ENCODE measurements at regions not wholly inside any gene's neighbourhood (a gene's known extent, or its start where the extent isn't known, plus 50 kb on each side); places are given as distances from the start of the nearest gene placed in this dataset.

DNA sequence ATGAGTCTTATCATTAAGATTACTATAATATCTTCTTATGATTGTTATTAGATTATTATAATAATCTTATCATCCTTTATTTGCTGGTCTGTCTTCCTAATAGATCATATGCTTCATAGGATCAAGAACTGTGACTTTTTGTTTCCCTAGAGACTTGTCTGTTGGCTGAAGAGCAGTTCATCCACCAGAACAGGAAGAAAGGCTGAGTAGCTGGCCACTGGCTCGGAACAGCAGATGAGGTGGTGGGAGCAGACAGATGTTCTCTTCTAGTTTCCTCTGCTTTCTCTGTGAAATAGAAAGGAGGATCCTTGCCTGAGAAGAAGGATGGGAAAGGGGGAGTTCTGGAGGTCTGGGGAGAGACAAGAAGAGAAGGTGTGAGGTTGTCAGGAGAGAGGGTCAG, 120.0 kb downstream of the CCNA1 start:
- no peak for DNase-seq

DNA sequence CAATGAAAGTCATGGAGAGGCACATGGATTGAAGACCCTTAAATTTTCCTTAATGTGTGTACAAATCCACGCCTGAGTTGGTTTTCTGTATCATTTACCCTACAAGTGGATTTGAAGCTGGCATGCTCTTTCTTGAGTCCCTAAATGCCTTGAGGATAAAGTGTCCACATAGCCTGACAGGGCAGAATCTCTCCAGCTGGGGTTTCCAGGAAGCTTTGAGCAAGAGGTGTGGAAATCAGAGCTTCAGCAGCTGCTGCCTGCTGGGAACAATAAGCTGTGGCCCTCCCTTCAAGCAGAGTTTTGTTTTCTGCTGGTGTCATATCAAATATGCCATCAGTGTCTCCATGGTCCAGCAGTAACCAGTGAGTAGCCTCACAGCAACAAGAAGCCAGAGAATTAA, 120.3 kb upstream of the SERTM1 start:
- no peak for DNase-seq

DNA sequence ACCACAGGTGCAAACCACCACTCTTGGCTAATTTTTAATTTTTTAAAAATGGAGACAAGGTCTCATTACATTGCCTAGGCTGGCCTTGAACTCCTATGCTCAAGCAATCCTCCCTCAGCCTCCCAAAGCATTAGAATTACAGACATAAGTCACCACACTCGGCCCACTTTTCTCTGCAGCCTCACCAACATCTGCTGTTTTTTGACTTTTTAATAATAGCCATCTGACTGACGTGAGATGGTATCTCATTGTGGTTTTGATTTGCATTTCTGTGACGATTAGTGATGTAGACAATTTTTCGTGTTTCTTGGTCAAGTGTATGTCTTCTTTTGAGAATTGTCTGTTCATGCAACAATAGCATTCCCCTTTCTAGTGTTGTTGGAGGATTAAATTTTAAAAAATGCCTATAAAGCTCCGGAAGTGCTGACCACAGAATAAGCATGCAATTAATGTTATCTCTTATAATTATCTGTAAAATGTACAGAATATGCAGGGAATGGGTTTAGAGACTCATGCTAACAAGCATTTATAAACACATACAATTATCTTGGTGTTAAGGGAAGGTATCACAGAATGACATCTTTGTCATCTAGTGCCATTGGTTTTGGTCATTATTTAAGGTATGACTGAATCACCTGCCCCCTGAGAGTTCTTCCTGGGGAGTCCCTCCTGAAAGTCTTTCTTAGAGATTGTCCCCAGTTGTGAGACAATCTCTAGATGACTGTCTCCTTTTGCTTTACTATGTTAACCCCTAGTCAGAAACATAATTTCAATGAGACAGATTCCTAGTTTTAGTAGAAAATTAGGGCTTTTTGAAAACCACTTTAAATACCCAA, 118.5 kb upstream of the SERTM1 start:
- DNase-seq: no peak

DNA sequence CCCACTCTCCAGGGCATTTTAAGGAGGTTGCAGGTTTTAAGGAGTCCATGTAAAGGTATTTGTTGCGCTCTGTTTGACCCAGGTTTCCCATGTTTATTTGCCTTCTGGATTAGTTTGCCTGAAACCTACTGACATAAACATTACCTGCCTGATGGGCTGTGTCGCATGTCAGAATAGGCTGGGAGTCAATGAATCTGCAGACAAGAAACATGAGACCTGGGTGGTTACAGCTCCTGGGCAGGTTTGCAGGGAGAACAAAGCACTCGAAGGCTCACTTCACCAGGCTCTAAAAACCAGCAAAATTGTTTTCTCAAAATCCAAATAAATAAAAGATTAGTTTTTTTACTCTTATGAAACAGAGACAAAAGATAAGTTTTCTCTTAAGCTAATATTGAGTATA, 114.4 kb upstream of the SERTM1 start:
- DNase-seq: no peak

DNA sequence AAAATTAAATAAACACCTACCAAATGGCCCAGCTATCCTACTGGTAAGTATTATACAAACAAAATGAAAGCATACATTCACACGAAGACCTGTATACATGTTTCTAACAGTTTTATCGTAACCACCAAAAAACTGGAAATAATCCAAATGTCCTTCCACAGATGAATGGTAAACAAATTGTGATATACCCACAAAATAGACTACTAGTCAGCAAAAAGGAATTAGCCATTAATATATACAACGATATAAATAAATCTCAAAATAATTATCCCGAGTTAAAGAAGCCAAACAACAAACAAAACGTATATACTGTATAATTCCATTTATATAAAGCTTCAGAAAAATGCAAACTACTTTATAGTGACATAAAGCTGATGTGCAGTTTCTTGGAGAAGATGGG, 106.3 kb upstream of the SERTM1 start:
- DNase-seq: no peak

DNA sequence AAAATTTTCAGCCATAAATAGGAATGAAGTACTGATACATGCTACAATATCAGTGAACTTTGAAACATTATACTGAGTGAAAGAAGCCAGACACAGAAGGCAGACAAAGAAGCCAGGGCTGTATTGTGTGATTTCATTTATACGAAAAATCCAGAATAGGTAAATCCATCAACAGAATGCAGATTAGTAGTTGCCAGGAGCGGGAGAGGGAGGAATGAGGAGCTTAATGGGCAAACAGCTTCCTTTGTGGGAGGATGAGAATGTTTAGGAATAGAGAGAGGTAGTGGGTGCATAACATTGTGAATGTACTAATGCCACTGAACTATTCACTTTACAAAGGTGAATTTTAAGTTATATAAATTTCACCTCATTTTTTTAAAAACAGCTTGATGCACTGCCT, 103.3 kb upstream of the SERTM1 start:
- no peak for DNase-seq

DNA sequence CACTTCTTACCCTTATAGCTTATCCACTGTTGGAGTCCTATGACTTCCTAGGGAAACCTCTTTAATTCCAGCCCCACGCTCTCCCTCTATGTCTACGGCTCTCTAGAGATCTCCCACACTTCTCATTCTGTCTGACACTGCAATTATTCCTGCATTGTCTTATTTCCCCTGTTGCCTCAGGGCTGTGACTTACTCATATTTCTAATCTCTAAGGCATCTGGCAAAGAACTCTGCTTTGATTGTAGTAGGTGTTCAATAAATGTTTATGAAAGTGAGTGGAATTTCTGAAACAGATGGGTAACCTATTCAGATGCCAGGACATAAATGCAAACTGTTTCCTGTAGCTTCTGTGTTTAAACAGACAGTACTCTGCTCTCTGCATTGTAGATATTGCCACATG, 102.4 kb upstream of the SERTM1 start:
- DNase-seq: no peak

DNA sequence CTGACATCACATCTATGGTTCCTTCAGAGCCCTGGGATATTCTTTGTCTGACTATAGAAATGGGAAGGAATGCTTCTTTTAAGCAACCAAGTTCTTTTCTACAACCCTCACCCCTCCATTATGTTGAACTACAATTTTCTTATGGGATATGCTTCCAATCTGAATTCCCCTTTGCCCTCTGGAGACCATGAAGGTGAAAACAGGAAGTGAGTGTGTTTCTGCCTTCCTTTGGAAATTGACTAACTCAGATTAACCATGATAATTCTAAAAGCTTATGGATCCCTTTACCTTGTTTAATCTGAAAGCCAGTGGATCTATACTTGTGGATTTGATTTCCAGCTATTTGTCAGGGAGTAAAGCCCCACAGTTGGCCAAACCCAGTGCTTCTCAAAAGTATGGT, 90.8 kb upstream of the SERTM1 start:
- DNase-seq: no peak

DNA sequence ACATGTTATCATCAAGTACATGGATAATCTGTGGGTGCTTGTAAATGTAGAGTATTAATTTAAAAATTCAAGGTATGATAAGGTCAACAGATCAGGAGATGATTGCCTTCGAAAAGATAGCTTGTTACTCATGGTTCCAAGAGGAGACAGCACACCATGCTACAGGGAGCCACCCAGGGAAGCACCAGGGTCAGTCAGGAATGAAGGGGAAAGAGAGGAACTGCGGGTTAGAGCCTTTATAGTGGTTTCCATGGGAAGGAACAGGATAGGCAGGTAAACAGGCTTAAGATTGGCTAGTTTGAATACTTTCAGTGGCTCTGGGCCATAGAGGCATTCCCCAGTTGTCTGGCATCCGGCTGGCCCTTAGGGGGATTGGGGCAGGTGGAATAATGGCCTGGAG, 74.2 kb upstream of the SERTM1 start:
- DNase-seq: no peak

DNA sequence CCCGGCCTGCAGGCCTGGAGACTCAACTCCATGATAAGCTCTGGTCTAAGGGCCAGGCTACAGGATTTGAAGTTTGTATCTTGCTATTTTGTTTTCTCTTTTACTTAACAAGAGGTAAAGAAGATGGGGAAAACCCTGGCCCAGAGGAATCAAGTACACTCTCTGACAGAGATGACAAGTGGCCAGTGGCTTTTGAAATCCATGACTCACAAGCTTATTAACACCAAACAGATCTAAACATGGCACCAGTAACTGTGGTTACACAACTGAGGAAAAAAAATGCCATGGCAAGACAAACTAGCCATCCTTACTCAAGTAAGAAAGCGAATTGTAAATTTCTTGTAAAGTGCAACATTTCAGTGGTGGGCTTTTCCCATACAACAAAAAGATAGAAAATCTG, 72.6 kb upstream of the SERTM1 start:
- DNase-seq: no peak

DNA sequence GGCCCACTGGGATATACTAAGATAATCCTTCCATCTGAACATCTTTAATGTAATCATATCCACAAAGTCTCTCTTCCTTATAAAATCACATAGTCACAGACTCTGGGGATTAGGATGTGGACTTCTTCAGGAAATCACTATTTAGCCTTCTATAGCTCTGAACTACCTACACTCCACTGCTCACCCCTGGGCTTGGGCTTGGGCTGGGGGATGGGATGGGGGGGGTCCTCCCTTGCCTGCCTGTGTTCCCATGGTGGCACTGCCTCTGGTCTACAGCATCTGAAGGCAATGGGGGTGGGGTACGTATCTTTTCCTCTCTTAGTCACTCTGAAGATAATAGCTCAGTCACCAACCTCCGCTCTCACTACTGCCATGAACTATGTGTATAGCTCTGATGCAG, 67.8 kb upstream of the SERTM1 start:
- DNase-seq: no peak

DNA sequence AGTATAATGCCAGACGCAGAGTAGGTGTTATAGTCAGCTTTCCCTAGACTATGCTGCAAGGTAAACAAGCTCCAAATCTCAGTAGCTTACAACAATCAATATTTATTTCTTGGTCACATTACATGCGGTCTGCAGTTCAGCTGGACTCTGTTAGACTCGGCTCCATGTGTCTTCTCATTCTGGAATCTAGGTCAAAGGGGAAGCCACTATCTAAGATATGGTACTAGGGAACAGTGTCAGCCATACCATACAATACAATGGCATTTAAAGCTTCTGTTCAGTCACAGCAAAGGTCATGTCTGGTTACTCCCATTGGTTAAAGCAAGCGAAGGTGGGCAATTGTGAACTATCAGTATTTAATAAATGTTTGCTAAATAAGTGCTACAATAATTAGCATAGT, 65.3 kb upstream of the SERTM1 start:
- DNase-seq: no peak

DNA sequence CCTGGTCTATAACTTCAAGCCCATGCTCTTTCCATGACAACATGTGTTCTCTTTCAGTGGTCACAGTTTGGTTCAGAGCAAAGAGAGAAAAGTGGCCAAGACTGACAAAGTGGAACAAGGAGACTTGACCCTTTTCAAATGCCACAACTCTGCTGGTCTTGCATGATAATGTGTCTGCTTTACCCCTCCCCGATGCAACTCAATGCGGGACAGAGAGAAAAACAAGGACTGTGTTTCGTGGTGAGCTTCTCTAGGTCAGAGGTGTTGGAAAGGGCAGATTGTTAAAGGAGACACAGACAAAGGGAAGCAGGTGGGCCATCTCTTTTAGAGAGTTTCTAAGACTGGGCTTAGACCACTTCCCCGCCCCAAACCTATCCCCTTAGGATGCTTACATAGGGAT, 61.6 kb upstream of the SERTM1 start:
- no peak for DNase-seq

DNA sequence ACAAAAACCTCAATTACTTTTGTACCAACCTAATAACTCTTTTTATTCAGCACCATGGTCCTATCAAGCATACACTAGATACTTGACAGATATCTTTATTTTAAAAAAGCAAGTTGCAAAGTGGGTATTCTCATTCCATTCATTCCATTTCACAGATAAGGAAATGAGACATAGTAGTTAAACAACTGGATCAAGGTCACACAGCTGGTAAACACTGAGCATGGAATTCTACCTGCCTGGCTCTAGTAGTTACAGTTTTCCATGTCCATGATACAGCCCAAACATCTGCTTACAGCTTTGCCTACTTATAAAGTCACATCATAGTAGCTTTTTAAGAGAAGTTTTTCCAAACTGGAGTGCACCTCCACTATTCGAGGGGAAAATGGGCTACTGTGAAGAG, 57.1 kb upstream of the SERTM1 start:
- no peak for DNase-seq

DNA sequence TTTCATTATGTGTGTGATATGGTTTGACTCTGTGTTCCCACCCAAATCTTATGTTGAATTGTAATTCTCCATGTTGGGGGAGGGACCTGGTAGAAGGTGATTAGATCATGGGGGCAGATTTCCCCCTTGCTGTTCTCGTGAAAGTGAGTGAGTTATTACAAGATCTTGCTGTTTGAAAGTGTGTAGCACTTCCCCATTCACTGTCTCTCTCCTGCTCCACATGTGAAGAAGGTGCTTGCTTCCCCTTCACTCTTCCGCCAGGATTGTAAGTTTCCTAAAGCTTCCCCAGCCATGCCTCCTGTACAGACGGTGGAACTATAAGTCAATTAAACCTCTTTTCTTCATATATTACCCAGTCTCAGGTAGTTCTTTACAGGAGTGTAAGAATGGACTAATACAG, 54.3 kb upstream of the SERTM1 start:
- DNase-seq: no peak
